GM20431 (cell line): ENCODE measurements at regions not wholly inside any gene's neighbourhood (a gene's known extent, or its start where the extent isn't known, plus 50 kb on each side); places are given as distances from the start of the nearest gene placed in this dataset.

Source experiments
- in situ Hi-C: fragments of 300-500 bp; cut with MseI, MboI; formaldehyde crosslinking; loops from one replicate; pipeline ENCODE4 v1.15.0; 2020; ENCODE audit warnings: low sequenced_read_pairs; ENCODE audit not compliant: unreplicated experiment

DNA sequence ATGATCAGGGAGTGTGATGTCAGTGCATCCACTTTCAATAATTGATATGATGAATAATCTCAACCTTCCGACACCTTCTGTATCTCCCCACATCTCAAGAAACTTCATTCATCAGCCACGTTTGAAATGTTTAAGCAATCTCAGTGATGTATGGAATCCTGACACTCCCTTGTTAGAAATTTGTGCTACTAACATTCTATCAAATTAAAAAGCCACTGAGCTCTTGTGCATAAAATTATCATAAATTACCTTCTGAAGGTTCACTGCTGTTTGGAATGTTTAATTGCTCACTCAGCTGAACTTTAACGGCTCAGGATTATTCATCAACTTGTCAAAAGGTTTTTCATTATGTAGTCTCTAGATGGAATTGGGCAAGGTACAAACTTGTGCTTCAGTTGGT is 108.4 kb upstream of the DPH6 start:
- in situ Hi-C loops, result no loop called here

DNA sequence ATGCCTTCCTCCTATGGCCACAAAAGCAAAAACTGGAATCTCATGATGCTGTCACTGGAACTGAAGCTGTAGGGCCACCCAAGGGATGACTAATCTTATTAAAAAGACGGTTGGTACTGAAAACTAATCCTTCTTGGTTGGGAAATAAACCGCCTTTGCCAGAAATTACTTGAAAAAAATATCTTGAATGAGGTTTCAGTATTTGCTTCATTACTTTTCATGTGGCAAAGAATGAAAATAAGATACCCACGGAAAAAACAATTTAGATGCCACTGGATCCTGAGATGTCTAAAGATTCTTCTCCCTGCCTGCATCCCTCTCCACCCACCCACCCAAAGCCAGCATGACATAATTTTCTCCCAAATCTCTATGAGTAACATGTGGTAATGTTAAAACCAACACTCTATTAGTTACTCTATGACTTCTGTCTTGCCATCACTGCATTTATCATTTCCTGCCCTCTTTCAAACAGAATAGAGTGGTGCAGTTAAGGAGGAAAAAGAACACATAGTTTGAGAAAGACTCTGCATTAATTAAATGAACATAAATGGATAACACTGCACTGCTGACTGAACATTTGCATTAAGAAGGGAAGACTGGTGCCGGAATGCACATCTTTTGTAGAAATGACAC is 111.8 kb upstream of the DPH6 start:
- in situ Hi-C loops, result no loop called here

DNA sequence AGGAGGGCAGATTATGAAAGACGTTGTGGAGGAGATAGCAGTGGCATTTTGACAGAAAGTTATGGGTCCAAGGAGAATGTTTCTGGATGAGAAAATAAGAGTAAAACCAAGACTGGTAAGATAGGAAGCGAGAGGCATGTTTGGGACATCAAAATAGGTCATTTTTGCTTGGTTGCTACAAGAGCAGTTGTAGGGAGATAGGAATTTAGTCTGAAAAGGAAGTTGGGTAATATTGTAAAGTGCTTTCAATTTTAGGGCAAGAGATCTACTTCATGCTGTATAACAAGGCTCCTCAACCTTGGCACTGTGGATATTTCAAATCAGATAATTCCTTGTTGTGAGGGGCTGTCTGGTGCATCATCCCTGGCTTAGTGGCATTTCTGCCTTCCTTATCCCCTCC is 118.0 kb upstream of the DPH6 start:
- in situ Hi-C loops, result no loop called here

DNA sequence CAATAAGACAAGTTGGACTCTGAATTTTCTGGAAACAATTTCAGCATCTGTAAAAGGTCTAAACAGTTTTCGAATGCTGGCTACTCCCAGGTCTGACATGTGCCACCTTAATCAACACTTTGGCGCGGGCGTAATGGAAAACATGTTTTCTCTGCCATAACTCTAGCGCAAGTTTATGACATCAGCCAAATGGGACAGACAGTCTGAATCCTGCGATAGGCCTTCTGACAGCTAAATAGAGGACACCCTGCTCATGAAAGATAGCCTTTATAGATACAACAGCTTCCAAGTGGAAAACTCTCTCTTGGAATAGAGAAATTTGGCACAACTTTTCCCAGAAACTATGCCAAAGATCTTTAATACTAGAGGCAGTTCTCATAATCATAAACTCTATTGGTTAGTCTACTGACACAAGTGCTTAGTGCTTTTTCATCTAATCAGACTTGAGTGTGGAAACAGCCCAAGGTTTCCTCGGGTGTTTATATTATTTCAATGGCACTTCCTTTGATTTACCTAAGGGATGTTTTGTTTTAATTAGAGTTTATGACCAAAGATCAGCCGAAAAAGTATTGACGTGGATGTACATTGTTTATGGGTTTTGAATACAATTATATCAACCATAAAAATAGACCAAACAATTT is 120.1 kb upstream of the DPH6 start:
- in situ Hi-C loops, result no loop called here

DNA sequence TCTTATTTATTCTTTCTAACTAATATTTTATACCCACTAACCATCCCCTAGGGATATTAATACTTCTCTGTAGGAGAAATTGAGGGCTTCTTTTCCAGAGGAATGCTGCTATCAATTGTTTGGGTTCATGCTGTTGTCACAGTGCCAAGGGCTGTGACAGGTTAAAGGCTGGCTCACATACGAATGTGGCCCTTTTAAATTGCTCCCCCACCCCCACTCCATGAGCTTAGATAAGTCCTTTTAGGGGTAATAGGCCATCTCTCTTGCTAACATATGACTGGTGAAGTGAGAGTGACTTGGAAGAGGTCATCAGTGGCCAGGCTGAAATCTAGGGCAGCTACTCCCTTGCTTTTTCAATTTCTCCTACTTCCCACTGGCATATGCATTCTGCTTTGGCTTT is 121.9 kb upstream of the DPH6 start:
- in situ Hi-C loops, result no loop called here

DNA sequence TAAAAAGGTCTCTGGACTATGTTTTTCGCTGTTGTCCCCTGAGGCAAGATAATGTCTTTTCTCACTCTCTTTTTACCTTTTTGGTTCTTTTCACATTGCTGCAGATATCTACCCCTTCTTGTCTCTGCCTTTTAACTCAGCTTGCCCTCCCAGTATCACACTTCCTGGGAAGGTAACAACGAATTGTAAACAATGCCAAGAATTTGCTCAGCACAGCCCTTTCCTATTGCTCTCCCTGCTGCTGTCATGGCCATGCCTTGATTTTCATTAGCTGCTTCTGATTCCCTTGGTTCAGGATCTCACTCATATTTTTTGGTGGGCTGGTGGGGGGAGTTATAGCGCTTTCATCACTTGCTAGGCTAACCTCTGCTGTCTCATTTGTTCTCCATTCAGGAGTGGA is 123.1 kb upstream of the DPH6 start:
- in situ Hi-C loops, result no loop called here

DNA sequence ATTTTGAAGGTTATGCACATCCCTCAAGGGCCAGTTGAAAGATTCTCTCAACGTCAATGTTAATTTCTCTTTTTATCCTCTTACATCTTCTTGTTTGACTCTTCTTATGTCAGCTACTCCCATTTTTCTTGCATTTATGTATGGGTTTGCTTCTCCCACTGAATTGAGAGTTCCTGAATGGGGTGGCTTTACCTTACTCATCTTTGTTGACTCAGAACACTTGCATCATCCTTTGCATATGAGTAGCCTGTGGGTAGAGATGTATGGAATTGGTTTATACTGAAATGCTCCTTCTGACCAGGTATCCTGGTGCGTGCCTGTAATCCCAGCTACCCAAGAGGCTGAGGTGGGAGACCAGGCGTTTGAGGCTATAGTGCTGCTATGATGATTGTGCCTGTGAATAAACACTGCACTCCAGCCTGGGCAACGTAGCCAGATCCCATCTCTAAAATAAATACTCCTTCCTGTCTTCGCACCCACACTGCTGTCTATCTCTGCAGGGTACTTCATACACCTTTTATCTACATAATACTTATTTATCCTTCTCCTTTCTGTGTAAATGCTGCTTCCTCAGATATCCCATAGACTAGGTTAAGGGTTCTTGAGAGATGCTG is 123.6 kb upstream of the DPH6 start:
- in situ Hi-C loops, result no loop called here

DNA sequence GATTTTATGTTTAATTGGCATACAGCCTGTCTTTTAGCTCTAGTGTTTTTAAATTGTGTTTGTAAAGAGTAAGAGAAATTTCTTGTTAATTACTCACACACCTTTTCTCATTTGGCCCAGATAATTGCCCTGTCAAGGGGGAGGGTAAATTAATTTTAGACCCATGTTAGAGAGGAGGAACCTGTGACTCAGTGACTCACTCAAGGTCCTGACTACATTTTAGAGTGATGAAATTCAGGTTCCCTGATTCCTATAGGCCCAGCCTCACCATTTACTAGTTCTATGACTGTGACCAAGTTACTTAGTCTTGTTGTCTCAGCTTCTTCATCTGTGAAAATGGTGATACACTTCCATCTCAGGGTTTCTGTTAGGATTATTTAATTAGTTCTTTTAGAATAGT is 125.2 kb upstream of the DPH6 start:
- in situ Hi-C loops, result no loop called here

DNA sequence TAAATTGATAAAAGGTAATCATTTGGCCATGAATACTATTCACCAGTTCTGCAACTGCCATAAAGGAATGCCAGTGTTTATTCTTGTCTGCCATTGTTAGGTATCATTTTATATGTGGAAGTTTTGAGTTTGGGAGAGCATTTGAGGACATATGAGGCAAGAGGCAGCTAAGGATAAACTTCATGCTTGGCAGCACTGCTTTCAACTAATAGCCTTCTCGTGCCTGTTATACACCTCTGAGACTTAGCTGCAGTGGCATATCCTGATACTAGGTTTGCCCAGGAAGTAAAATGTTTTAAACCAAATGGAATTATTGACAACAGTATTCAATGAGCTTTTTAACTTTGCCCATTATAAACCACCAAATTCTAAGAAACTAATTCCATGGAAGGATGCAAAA is 126.0 kb upstream of the DPH6 start:
- in situ Hi-C loops, result no loop called here

DNA sequence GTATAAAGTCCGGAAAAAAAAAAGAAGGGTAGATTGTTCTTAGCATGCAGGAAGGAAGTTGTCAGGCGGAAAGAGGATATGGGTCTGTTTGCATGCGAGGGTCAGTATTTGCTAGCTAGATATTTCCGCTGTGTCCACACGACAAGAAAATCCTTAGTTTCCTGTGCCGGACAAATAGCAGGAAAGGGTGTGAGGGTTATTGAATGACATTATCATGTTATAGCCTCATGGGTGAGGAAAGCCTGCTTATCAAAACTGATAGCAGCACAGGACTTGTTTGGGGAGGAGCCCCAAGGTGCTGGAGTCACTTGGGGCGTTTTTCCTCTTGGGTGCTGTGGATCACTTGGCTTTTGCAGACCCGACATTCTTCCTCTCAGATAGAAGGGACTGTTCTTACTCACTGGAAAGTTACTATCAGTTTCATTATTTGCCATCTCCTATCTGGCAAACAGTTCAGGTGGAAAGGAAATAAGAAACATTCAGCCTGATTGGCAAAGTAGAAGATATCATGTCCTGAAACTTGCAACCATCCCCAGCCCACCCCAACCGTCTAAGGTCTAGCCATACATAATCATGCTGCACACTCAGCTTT is 127.2 kb upstream of the DPH6 start:
- in situ Hi-C loops, result no loop called here

DNA sequence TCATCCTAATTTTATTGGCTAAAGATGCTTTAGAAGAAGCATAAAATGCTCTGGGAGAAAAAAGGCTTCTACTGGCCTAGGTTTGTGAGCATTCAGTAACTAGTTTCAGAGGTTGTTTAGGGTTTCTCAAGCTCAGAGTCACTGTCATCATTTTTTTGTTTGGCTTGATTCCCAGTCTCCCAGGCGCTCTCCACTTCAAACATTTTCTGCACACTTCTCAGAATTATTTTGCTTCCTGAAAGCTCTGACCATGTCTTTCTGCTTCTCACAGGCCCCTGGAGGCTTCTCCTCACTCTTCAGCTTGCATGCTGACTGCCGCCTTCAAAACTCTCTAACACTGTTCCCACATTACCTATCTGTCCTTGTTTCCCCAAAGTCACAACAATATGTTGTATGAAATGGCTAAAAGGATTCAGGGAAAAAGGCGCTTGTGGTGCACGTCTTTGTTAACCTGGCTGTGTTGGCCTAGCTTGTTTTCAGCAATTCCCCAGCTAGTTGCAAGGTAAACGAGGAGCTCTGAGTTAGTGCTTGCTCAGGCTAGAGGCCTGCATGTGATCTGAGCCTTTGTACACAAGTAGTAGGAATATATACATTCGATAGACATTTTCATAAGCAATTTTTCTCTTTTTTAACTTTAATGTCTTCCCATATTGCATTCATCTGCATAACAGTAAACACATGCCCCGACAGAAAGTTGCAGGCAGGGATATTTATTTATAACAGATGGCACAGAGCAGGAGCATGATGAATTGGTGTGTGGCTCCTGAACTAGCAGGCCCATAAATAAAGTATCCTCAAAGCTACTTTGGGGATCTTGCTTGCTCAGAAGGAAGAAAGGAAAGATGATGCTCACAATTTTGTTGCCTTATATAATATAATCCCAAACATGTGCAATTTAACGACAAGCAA is 129.2 kb upstream of the DPH6 start:
- in situ Hi-C loops, result no loop called here

DNA sequence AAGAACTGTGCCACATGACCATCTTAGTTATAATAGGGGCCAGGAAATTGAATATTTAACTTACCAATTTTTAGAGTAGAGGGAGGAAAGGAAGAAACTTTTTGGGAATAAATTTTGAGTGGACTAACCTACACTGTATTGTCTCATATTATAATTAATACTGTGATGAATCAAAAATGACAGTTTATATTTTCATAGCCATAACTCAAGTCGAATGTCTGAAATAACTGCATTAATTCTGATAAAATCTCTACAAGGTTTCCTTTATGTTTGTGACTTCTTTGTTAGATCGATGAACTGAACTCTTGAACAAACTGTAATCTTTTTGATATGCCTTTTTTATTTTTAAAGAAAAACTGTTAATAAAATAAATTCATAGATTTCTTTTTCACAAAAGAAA is 132.8 kb upstream of the DPH6 start:
- in situ Hi-C loops, result no loop called here

DNA sequence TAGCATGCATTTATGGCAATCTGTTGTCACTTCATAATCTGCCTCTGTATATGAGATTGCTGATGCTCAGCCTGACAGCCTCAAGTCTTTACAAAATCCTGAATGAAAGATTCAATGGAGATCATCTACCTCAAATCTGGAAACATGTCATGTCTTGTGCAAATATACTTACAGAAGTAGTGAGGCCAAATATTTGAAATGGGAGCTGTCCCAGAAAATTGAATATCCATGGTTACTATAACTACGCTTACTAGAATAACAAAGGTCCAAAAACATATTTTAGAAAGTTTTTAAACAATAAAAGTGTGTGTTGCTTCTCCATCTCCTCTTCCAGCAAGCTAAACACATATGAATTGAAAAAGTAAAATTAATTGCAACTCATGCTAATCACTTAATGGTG is 133.2 kb upstream of the DPH6 start:
- in situ Hi-C loops, result no loop called here

DNA sequence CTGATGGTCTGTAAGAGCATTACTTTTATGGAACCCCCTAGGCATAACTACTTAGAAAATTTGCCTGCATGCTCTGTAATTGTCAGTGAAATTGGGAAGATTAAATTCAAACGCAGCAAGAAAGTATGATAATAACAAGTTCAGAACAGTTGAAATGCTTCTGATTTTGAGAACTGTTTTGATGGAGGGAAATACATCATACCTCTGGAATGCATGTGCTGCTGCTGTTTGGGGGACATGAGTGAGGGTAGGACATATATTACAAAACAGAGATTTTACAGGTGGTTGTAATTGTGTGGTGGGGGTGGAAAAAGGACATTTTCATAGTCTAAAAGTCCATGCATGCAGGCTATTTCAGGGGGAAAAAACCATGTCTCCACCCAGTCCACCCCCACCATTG is 135.0 kb upstream of the DPH6 start:
- in situ Hi-C loops, result no loop called here

DNA sequence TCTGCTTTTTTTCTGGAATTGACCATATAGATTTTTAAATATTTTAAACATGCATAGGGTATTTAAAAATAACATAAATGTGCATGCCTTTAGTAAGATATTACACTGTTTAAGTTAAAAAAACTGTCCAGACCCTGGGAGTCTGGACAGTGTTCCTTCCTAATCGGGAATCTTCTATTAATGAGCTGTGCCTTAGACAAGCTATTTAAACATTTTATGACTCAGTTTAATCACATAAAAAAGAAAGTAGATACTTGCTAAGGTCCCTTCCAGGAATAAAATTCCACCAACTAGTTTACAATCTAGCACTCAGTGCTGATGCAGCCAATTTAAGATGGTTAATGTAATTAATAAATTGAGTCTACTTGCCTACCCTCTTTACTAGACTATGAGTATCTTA is 140.4 kb upstream of the DPH6 start:
- in situ Hi-C loops, result no loop called here

DNA sequence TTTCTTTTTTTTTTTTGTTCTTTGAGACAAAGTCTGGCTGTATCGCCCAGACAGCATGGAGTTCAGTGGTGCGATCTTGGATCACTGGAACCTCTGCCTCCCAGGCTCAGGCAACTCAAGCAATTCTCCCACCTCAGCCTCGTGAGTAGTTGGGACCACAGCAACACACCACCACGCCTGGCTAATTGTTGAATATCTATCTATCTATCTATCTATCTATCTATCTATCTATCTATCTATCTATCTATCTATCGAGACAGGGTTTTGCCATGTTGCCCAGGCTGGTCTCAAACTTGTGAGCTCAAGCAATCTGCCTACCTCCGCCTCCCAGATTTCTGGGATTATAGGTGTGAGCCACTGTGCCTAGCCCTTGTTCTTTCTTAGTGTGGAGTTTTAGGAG is 143.3 kb upstream of the DPH6 start:
- in situ Hi-C loops, result no loop called here

DNA sequence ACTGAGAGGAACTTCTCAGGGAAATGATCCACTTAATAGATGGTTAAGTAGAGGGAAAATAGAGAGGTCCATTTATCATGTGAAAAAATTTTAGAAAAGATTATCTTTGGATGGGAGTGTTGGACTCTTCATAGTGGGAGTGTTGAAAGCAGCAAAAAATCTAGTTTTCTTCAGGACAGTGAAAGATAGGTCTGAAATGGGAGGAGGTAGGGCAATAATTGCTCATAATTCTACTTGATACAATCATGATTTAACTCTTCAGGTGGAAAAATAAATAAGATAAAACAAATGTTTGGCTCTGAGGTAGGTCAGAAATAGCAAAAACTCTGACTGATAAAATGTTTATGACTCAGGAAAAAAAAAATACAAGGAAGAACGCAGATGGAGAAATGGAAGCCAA is 144.1 kb upstream of the DPH6 start:
- in situ Hi-C loops, result no loop called here

DNA sequence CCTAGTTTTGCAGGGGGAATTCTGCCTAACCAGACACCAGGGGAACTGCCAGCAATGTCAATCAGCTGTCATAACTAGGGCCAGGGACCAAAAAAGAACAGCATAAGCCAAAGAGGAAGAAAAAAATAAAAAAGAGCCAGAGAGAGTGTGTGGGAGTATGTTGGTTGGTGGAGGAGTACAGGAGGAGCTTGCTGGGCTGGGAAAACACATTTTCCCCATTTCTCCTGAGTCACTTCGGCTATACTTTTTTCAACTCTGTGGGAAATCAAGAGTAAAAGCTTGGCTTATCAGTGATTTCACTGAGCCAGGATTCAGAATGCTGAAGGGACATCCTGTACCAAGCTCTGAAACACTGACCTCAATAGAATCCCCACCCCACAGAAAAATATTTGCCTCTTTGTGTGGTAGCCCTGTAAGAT is 144.7 kb upstream of the DPH6 start:
- in situ Hi-C loops, result no loop called here

DNA sequence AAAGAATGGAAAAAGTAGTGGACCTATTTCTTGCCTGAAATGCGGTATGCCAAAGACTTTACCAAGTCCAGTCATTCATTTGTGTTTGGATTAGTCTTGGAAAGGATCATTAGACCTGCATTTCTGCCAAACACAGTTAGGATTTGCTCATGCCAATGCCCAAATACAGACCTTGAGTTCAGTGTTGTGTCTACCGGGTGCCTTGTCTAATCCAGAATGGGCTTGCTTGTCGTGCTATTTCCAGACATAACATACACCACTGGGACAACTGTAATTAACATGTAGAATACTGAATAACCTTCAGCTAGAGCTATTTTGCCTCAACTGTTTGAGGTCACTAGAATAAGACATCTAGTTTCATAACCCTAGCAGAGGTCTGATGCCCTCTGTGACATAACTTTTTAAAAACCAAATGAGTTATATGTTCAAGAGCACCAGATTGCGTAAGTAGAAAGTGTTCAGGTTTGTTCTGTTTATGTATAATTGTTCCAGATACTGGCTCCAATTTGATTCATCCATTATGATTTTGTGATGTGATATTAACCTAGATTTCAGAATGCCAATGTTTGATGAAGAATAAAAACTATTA is 145.3 kb upstream of the DPH6 start:
- in situ Hi-C loops, result no loop called here
